HEK293 (cell line): ENCODE measurements at regions not wholly inside any gene's neighbourhood (a gene's known extent, or its start where the extent isn't known, plus 50 kb on each side); places are given as distances from the start of the nearest gene placed in this dataset.

Experiments
- GFI1B ChIP-seq: fragments of 450-650 bp; formaldehyde crosslinking; IDR thresholded peaks from 2 replicates; pipeline ENCODE4 v1.5.1; 2016; ENCODE audit warnings: missing biosample characterization, missing genetic modification characterization
- KLF10 ChIP-seq: fragments of 450-650 bp; IDR thresholded peaks from 2 replicates; pipeline ENCODE4 v1.5.1; 2018; ENCODE audit warnings: missing biosample characterization, mild to moderate bottlenecking, missing genetic modification characterization
- ZBTB20 ChIP-seq: fragments of 450-650 bp; formaldehyde crosslinking; IDR thresholded peaks from 2 replicates; pipeline ENCODE4 v1.5.1; 2016; ENCODE audit warnings: missing biosample characterization, missing genetic modification characterization
- ZBTB7A ChIP-seq: fragments of 450-650 bp; formaldehyde crosslinking; IDR thresholded peaks from 2 replicates; pipeline ENCODE4 v1.5.1; 2016; ENCODE audit warnings: low read depth, missing biosample characterization, missing genetic modification characterization
- ZFP69B ChIP-seq: fragments of 450-650 bp; formaldehyde crosslinking; IDR thresholded peaks from 2 replicates; pipeline ENCODE4 v1.5.1; 2016; ENCODE audit warnings: missing biosample characterization, missing genetic modification characterization
- ZNF404 ChIP-seq: fragments of 450-650 bp; formaldehyde crosslinking; IDR thresholded peaks from 2 replicates; pipeline ENCODE4 v1.5.1; 2017; ENCODE audit warnings: missing biosample characterization, missing genetic modification characterization
- ZNF423 ChIP-seq: fragments of 450-650 bp; formaldehyde crosslinking; IDR thresholded peaks from 2 replicates; pipeline ENCODE4 v1.5.1; 2016; ENCODE audit warnings: missing biosample characterization, missing genetic modification characterization
- TF ChIP-seq, protein P1 (sequence below): fragments of 450-650 bp; formaldehyde crosslinking; IDR thresholded peaks from 2 replicates; pipeline ENCODE4 v1.5.1; 2017; ENCODE audit warnings: missing biosample characterization, missing genetic modification characterization
- TF ChIP-seq, protein P2 (sequence below): fragments of 450-650 bp; formaldehyde crosslinking; IDR thresholded peaks from 2 replicates; pipeline ENCODE4 v1.5.1; 2016; ENCODE audit warnings: missing biosample characterization, missing genetic modification characterization
- TF ChIP-seq, protein P3 (sequence below): fragments of 450-650 bp; formaldehyde crosslinking; IDR thresholded peaks from 2 replicates; pipeline ENCODE4 v1.5.1; 2016; ENCODE audit warnings: missing biosample characterization, missing genetic modification characterization
- TF ChIP-seq, protein P4 (sequence below): fragments of 450-650 bp; formaldehyde crosslinking; IDR thresholded peaks from 2 replicates; pipeline ENCODE4 v1.5.1; 2016; ENCODE audit warnings: missing biosample characterization, missing genetic modification characterization
- TF ChIP-seq, protein P5 (sequence below): fragments of 450-650 bp; formaldehyde crosslinking; IDR thresholded peaks from 2 replicates; pipeline ENCODE4 v1.5.1; 2016; ENCODE audit warnings: missing biosample characterization, missing genetic modification characterization
- TF ChIP-seq, protein P6 (sequence below): fragments of 450-650 bp; formaldehyde crosslinking; IDR thresholded peaks from 2 replicates; pipeline ENCODE4 v1.5.1; 2016; ENCODE audit warnings: missing biosample characterization, missing genetic modification characterization, borderline replicate concordance

DNA sequence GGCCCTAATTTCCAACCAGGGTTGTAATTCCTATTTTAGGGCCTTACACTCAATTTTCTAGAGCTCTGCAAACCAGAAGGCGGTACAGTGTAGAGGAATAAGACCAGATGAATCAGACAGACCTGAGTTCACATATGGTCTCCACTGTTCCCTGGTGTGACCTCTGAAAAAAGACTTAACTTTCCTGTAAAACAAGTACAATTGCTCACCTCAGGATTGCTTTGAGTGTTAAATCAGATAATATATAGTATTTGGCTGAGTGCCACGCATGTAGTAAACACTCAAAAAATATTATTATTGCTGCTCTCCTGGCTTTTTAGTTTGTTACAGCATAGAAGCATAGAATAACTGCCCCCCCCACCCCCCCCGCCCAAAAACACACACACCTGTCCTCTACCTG is 51.0 kb upstream of the STT3B start:
- TF ChIP-seq, protein P1, sequence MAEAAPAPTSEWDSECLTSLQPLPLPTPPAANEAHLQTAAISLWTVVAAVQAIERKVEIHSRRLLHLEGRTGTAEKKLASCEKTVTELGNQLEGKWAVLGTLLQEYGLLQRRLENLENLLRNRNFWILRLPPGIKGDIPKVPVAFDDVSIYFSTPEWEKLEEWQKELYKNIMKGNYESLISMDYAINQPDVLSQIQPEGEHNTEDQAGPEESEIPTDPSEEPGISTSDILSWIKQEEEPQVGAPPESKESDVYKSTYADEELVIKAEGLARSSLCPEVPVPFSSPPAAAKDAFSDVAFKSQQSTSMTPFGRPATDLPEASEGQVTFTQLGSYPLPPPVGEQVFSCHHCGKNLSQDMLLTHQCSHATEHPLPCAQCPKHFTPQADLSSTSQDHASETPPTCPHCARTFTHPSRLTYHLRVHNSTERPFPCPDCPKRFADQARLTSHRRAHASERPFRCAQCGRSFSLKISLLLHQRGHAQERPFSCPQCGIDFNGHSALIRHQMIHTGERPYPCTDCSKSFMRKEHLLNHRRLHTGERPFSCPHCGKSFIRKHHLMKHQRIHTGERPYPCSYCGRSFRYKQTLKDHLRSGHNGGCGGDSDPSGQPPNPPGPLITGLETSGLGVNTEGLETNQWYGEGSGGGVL (tag by site-specific recombination), result no peak
- TF ChIP-seq, protein P2, sequence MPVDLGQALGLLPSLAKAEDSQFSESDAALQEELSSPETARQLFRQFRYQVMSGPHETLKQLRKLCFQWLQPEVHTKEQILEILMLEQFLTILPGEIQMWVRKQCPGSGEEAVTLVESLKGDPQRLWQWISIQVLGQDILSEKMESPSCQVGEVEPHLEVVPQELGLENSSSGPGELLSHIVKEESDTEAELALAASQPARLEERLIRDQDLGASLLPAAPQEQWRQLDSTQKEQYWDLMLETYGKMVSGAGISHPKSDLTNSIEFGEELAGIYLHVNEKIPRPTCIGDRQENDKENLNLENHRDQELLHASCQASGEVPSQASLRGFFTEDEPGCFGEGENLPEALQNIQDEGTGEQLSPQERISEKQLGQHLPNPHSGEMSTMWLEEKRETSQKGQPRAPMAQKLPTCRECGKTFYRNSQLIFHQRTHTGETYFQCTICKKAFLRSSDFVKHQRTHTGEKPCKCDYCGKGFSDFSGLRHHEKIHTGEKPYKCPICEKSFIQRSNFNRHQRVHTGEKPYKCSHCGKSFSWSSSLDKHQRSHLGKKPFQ (tag by site-specific recombination), result no peak
- TF ChIP-seq ZBTB7A (tag by site-specific recombination) (no peak), KLF10 (tag by site-specific recombination) (no peak), ZBTB20 (tag by site-specific recombination) (no peak), ZNF423 (tag by site-specific recombination) (no peak), ZFP69B (tag by site-specific recombination) (no peak), ZNF404 (tag by site-specific recombination) (no peak), GFI1B (tag by site-specific recombination) (no peak)
- TF ChIP-seq, protein P3, sequence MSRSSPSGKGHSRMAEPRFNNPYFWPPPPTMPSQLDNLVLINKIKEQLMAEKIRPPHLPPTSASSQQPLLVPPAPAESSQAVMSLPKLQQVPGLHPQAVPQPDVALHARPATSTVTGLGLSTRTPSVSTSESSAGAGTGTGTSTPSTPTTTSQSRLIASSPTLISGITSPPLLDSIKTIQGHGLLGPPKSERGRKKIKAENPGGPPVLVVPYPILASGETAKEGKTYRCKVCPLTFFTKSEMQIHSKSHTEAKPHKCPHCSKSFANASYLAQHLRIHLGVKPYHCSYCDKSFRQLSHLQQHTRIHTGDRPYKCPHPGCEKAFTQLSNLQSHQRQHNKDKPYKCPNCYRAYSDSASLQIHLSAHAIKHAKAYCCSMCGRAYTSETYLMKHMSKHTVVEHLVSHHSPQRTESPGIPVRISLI (tag by site-specific recombination), result no peak
- TF ChIP-seq, protein P4, sequence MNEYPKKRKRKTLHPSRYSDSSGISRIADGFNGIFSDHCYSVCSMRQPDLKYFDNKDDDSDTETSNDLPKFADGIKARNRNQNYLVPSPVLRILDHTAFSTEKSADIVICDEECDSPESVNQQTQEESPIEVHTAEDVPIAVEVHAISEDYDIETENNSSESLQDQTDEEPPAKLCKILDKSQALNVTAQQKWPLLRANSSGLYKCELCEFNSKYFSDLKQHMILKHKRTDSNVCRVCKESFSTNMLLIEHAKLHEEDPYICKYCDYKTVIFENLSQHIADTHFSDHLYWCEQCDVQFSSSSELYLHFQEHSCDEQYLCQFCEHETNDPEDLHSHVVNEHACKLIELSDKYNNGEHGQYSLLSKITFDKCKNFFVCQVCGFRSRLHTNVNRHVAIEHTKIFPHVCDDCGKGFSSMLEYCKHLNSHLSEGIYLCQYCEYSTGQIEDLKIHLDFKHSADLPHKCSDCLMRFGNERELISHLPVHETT (tag by site-specific recombination), result no peak
- TF ChIP-seq, protein P5, sequence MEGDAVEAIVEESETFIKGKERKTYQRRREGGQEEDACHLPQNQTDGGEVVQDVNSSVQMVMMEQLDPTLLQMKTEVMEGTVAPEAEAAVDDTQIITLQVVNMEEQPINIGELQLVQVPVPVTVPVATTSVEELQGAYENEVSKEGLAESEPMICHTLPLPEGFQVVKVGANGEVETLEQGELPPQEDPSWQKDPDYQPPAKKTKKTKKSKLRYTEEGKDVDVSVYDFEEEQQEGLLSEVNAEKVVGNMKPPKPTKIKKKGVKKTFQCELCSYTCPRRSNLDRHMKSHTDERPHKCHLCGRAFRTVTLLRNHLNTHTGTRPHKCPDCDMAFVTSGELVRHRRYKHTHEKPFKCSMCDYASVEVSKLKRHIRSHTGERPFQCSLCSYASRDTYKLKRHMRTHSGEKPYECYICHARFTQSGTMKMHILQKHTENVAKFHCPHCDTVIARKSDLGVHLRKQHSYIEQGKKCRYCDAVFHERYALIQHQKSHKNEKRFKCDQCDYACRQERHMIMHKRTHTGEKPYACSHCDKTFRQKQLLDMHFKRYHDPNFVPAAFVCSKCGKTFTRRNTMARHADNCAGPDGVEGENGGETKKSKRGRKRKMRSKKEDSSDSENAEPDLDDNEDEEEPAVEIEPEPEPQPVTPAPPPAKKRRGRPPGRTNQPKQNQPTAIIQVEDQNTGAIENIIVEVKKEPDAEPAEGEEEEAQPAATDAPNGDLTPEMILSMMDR, result no peak
- TF ChIP-seq, protein P6, sequence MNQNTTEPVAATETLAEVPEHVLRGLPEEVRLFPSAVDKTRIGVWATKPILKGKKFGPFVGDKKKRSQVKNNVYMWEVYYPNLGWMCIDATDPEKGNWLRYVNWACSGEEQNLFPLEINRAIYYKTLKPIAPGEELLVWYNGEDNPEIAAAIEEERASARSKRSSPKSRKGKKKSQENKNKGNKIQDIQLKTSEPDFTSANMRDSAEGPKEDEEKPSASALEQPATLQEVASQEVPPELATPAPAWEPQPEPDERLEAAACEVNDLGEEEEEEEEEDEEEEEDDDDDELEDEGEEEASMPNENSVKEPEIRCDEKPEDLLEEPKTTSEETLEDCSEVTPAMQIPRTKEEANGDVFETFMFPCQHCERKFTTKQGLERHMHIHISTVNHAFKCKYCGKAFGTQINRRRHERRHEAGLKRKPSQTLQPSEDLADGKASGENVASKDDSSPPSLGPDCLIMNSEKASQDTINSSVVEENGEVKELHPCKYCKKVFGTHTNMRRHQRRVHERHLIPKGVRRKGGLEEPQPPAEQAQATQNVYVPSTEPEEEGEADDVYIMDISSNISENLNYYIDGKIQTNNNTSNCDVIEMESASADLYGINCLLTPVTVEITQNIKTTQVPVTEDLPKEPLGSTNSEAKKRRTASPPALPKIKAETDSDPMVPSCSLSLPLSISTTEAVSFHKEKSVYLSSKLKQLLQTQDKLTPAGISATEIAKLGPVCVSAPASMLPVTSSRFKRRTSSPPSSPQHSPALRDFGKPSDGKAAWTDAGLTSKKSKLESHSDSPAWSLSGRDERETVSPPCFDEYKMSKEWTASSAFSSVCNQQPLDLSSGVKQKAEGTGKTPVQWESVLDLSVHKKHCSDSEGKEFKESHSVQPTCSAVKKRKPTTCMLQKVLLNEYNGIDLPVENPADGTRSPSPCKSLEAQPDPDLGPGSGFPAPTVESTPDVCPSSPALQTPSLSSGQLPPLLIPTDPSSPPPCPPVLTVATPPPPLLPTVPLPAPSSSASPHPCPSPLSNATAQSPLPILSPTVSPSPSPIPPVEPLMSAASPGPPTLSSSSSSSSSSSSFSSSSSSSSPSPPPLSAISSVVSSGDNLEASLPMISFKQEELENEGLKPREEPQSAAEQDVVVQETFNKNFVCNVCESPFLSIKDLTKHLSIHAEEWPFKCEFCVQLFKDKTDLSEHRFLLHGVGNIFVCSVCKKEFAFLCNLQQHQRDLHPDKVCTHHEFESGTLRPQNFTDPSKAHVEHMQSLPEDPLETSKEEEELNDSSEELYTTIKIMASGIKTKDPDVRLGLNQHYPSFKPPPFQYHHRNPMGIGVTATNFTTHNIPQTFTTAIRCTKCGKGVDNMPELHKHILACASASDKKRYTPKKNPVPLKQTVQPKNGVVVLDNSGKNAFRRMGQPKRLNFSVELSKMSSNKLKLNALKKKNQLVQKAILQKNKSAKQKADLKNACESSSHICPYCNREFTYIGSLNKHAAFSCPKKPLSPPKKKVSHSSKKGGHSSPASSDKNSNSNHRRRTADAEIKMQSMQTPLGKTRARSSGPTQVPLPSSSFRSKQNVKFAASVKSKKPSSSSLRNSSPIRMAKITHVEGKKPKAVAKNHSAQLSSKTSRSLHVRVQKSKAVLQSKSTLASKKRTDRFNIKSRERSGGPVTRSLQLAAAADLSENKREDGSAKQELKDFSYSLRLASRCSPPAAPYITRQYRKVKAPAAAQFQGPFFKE, result no peak
